Activated CD4-positive, alpha-beta T cell treated with anti-CD3 and anti-CD28 coated beads for 48 hours (primary cell): ENCODE measurements at regions not wholly inside any gene's neighbourhood (a gene's known extent, or its start where the extent isn't known, plus 50 kb on each side); places are given as distances from the start of the nearest gene placed in this dataset.

Experiments
- DNase-seq: peaks from one replicate; pipeline ENCODE4 v3.0.0-alpha.2; 2020

GRCh38 chr1:181142096-181142958 lies 53.8 kb downstream of the IER5 start:
- peak; percentile 95 for DNase-seq

GRCh38 chr1:181143102-181143859 lies 54.8 kb downstream of the IER5 start:
- DNase-seq, result no peak

- no peak for DNase-seq
Observed at GRCh38 chr1:181144238-181144637, 55.7 kb downstream of the IER5 start.

- no peak for DNase-seq
Observed at GRCh38 chr1:181148636-181149035, 60.1 kb downstream of the IER5 start.

- DNase-seq, result peak; percentile 74
Observed at GRCh38 chr1:181149326-181150125, 61.0 kb downstream of the IER5 start.

GRCh38 chr1:181150273-181150672 lies 61.8 kb downstream of the IER5 start:
- no peak for DNase-seq

GRCh38 chr1:181150842-181151241 lies 62.3 kb downstream of the IER5 start:
- no peak for DNase-seq

- no peak for DNase-seq
Observed at GRCh38 chr1:181151378-181152326, 63.2 kb downstream of the IER5 start.

GRCh38 chr1:181152892-181153633 lies 64.6 kb downstream of the IER5 start:
- no peak for DNase-seq

GRCh38 chr1:181153634-181153961 lies 65.1 kb downstream of the IER5 start:
- no peak for DNase-seq

- DNase-seq, result no peak
Observed at GRCh38 chr1:181155339-181155738, 66.8 kb downstream of the IER5 start.

GRCh38 chr1:181159451-181160140 lies 71.1 kb downstream of the IER5 start:
- peak; percentile 57 for DNase-seq

- DNase-seq, result no peak
Observed at GRCh38 chr1:181160322-181160721, 71.8 kb downstream of the IER5 start.

GRCh38 chr1:181160998-181161870 lies 72.7 kb downstream of the IER5 start:
- no peak for DNase-seq

- no peak for DNase-seq
Observed at GRCh38 chr1:181163662-181164061, 75.2 kb downstream of the IER5 start.

GRCh38 chr1:181166377-181167196 lies 78.1 kb downstream of the IER5 start:
- peak; percentile 84 for DNase-seq

- DNase-seq, result no peak
Observed at GRCh38 chr1:181169281-181169865, 80.9 kb downstream of the IER5 start.

- no peak for DNase-seq
Observed at GRCh38 chr1:181170194-181170593, 81.7 kb downstream of the IER5 start.
